GM12801 (cell line): ENCODE measurements at regions not wholly inside any gene's neighbourhood (a gene's known extent, or its start where the extent isn't known, plus 50 kb on each side); places are given as distances from the start of the nearest gene placed in this dataset.

Source experiments
- CTCF ChIP-seq: IDR thresholded peaks from one replicate; pipeline ENCODE4 v1.5.1; 2011; ENCODE audit warnings: control low read depth; ENCODE audit not compliant: insufficient read length; ENCODE audit errors: extremely low read depth

GRCh38 chr5:166712447-166713185, 1578.8 kb upstream of the WWC1 start:
- TF ChIP-seq CTCF, result no peak

GRCh38 chr5:166713295-166713694, 1578.2 kb upstream of the WWC1 start:
- TF ChIP-seq CTCF, result no peak

DNA sequence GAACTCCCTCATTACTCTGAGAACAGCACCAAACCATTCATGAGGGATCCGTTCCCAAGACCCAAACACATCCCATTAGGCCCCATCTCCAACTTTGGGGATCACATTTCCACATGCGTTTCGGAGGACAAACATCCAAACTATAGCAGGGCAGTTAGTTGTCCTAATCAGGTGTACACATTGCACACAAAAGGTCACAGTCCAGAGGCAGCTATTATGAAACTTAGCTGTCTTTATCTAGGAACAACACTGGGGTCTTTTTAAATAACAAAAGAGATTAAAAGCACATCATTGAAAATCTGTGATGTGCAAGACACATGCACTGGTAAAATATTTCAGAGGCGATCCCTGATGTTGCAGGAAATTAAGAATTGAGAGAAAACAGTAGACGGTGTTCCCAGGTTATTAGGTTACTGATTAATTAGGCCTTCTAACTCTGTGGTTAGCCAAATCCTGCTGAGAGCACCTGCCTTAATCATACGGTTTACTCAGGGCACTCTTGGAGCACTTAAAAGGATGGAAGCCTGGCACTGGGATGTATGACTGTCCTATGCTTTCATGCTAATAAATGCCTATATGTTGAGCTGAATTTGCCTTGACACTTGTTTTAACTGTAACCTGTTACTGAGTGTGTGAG, 1574.5 kb upstream of the WWC1 start:
- no peak for TF ChIP-seq CTCF

DNA sequence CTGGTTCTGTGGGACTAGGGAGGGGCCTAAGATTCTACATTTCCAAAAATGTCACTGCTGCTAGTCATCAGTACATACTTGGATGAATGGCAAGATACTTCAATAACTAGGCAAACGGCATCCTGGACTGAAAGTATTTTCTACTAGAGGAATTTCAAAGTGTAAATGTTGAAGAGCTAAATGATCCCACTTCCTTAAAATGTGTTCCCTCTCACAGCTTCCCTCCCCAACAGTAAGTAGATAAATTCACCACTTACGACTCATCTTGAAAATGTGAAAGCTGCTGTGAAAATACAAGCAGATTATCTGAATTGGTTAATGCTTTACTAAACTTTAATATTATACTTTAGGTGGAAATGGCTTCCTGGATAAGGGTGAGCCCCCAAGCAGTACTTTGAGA, 1571.5 kb upstream of the WWC1 start:
- no peak for TF ChIP-seq CTCF

- TF ChIP-seq CTCF, result no peak
Observed at GRCh38 chr5:166722939-166723338, 1568.5 kb upstream of the WWC1 start.

- TF ChIP-seq CTCF, result no peak
Observed at GRCh38 chr5:166724284-166724683, 1567.2 kb upstream of the WWC1 start.

- TF ChIP-seq CTCF, result no peak
Observed at GRCh38 chr5:166725593-166725992, 1565.9 kb upstream of the WWC1 start.
